Stimulated activated CD8-positive, alpha-beta memory T cell treated with anti-CD3 and anti-CD28 coated beads, Interleukin-4, amount 100 ng/mL, for 24 hours (primary cell): ENCODE measurements at regions not wholly inside any gene's neighbourhood (a gene's known extent, or its start where the extent isn't known, plus 50 kb on each side); places are given as distances from the start of the nearest gene placed in this dataset.
"Not testable (repeated sequence)": the region's sequence is repeated elsewhere in the genome, so short reads cannot be mapped to it uniquely, and the experiment has no call there.

ENCODE experiments used
- DNase-seq: peaks from one replicate; pipeline ENCODE4 v3.0.0-alpha.2; 2020; ENCODE audit warnings: low read depth

DNA sequence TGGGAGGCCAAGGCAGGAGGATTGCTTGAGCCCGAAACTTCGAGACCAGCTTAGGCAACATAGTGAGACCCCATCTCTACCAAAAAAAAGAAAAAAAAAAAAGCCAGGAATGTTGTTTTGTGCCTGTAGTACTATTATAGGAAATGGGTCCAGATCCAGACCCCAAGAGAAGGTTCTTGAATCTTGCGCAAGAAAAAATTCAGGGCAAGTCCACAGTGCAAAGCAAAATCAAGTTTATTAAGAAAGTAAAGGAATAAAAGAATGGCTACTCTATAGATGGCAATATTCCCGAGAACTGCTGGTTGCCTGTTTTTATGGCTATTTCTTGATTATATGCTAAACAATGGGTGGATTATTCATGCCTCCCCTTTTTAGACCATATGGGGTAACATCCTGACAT is 51.2 kb upstream of the RDX start:
- no peak for DNase-seq

DNA sequence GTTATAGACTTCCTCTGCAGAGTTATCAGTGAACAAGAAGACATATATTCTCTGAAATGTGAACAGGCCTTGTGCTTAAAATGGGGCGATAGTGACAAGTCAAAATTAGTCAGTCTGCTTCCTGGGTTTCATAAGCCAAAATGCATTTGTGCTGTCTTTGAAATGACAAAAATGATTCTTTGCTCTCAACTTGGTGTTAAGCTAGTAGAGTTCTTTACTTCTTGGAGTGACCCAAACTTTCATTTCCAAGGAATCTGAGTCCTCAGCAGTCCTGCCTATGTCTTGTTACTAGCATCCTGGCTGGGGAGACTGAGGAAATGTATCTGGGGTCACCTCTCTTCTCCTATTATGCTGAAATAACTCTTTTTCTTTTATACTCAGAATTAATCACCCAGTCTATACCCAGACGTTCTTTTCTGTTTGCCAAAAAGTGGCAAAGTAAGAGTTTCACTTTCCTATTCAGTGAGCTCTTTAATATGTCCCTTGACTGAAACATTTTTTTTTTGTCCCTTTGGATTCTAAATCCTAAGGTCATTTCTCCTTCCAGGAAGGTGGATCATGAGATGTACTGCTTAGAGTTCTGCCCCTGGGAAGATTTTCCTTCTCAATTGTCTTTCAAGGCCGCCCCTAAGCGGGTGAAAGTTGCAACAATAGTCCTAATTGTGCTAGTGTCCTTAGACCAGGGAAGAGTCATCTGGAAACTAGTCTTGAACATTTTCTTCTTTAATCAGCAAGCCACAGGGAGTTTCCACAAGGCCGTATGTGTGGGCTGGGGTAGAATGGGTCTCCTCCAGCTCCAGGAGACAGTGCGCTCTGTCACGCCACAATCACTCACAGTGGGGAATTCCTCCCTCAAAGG is 53.0 kb upstream of the RDX start:
- peak; percentile 48 for DNase-seq

DNA sequence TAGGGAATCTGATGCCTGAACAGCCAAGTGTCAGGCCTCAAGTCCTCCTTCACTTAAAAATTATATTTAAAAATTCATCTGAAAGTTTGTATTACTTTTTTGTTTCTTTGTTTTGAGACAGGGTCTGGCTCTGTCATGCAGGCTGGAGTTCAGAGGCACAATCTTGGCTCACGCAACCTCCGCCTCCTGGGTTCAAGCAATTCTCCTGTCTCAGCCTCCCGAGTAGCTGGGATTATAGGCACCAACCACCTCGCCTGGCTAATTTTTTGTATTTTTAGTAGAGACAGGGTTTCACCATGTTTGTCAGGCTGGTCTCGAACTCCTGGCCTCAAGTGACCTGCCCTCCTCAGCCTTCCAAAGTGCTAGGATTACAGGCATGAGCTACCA is 53.6 kb upstream of the RDX start:
- not testable (repeated sequence) for DNase-seq

DNA sequence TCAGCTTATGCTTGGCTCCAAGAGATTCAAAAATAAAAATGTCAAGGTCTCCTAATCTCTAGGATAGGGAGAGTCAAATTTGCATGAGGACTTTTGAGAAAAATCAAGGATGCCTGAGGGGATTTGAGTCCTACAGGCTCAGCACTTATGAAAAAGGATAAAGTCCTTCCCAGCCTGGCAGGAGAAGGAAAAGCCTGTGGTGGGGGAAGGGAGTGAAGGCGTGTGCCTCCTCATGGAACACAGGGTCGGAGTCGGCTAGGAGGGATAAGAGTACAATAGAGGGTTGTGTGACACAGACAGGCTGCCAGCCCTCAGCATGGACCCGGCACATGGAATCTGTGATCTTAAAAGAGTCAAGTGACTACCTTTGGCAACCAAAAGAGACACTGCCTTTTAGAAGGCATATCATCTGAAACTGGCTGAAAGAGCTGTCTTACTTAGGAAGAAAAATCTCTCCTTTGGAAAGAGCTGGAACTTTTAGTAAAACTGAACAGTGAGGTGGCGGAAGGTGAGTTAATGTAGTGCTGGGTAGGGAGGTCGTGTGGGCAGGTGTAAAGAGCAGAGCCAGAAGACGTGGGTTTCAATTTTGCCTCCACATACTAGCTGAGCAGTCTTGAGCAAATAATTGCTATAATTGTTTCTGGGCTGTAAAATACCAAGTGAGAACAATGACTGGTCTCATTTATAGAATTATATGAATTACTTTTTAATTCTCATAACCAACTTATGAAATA is 58.8 kb upstream of the RDX start:
- DNase-seq: no peak

DNA sequence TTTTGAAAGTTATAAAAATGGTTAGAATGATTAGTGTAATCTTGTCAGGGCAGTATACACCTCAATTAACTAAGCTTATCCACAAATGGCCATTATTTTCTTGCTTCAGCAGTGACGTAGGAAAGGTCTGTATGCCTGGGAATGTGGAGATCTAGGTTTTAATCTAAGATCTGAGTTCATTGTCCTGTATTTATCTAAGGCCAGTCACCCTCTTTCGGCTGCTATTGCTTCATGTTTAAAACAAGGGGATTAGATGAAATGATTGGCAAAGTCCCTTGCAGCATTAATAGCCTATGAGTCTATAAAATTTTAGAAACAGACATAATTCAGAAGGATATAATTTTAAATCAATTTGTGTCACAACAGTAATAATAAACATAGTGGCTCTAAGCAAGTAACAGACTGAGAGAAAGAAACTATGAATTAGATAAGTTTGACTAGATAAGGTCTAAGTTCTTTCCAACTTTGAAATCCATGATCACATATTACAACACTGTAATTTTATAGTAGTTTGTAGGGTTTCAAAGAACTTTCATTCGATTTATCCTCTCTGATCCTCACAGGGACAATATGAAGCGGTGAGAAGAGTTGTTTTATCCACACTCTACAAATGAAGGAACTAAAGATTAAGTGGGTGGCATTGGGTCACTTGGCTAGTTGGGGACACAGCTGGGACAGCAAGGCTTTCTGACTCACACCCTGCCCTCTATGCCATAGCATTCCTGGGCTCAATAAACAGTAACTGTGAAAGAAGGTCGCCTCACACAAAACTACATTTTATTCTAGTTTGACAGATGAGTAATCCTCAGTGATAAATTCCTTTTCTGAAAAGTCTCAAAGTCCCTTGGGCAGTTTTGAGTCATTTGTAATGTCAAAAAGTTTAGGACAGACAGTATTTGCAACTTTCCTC is 60.6 kb upstream of the RDX start:
- DNase-seq: no peak

DNA sequence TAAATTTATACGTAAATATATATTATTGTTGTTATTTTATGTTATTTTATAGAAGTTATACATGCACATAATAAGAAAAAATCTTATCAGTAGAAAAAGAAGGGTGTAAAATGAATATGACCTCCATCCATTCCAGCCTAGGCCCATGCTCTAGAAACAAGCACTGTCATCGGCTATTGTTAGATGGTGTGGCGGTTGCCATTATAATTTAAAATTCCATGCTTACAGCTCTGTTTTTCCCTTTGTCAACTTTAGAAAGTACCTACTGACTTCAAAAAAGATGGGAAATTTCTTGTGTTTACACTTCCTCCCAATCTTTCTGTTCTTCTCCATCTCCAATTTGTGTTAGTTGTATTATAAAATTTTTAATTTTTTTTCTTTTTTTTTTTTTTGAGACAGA is 61.9 kb upstream of the RDX start:
- DNase-seq: no peak

DNA sequence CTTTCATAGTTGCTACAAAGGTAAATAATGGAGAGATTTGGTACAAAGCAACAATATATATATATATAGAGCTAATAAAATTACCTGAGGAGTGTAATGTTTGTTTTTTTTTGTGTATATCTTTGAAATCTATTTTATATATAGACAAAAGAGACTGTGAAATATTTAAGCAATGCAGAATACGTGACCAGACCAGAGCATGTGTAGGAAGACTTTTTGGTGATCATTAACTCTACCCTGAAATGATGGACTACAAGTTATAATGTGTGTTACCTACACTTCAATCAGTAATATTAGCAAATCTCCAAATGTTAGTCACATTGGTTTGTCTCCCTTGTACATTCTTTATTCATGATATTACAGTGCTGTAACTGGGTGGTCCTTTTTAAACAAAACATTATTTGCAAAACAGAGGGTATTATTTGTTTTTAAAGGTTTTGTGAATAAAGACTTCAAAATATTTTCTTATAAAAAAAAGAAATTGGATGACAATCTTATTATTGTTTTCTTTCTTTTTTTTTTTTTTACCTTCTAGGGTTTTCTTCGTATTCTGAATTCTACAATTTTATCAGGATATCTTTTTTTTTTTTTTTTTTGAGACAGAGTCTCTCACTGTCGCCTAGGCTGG is 64.5 kb upstream of the RDX start:
- DNase-seq: not testable (repeated sequence)

DNA sequence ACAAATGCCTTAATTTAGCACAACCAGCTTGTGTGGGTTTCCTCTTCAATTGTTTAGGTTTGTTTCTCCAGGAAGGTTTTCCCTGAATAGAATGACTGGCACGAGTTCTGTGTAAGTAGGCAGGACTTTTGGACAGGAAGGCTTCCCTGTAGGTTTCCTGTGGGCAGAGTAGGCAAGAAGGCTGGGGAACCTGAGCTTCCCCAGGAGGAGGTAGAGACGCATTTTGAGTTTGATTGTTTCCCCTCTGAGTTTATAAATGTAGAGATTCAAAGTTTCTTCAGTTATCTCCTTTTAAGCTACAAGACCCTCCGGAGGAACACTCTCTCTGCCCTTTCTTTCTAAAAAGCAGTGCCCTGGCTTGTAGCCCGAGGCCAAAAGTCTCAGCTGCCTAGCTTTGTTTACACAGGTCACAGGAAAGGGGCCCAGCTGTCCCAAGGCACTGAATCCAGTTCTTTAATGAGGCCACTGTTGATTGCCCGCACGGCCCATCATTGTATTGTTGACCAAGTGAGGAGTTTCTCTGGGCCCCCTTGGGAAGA is 66.6 kb upstream of the RDX start:
- DNase-seq: no peak

DNA sequence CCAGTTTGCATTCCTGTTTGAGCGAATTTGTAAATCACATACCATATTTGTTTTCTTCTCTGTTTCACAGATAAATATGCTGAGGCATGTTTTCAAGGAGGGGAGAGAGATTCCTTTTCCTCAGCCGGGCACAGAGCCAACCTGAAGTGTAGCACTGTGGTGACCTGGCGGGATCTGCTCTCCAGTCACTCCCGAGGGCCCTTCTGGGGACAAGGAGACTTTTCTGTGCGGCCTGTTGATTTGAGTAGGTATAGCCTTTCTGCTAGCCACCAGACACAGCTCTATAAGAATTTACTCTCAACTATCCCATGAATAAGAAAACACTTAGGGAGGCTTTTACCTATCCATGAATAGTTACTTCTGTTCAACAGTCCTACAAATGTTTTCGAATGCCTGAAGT is 63.5 kb upstream of the FDX1 start:
- no peak for DNase-seq

DNA sequence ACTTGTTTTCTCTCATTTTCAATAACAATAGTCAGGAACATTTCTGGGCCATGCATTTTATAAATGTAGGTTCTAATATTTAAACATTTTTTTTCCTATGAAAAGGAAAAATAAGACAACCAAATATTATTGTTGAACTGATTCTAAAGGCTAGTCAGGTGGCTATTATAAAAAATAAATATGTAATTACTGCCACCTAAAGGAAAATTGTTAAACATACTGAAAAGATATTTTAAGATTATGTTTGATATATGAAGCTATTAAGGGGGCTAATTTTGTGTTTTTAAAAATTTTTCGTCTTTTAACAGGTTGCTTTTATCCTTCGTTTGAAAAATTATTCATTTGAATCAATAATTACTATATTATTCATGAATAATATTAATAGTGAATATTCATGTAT is 62.2 kb upstream of the FDX1 start:
- no peak for DNase-seq

DNA sequence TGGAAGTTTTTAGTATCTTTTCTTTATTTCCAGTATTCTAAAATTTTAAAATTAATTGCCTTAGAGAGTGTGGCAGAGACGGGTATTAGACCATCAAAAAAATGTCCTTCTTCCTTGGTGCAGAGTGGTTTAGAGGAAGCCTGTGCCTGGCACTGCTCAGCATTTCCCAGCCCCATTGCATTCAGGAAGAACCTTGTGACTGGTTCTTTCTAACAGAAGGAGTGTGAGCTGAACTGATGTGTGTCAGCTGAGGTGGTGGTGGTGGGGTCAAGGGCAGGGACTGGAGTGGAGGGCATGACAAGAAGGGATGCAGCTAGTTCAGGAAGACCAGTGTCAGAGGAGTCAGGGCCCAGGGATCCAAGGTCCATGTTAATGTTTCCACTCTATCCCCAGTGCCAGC is 58.7 kb upstream of the FDX1 start:
- no peak for DNase-seq

DNA sequence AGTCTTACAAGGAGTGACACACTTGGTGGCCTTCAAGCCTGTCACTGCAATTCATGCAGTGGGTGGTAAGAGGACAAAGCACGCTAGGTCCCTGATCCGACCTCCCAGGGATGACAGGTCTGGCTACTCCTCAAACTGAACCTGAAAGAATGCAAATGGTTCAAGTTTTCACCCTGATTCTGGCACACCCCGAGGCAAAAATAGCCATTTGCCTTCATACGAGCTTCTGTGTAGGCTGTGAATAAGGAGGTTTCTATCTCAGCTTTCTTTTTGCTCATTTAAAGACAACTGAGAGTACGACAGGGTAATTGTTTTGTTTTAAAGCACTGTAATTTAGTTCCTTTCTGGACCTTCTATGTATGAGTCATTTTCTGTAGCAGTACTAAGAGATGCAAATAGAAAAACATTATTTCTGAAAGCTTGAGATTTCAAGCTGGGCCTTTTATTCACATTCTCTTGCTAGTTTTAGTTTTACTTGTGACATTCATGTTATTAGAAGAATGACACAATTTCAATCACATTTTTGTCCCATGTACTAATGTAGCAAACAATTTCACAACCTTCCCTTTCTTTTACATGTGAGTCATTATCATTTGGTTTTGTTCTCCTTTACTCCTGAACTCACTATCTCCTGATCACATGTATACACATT is 56.6 kb upstream of the FDX1 start:
- no peak for DNase-seq

DNA sequence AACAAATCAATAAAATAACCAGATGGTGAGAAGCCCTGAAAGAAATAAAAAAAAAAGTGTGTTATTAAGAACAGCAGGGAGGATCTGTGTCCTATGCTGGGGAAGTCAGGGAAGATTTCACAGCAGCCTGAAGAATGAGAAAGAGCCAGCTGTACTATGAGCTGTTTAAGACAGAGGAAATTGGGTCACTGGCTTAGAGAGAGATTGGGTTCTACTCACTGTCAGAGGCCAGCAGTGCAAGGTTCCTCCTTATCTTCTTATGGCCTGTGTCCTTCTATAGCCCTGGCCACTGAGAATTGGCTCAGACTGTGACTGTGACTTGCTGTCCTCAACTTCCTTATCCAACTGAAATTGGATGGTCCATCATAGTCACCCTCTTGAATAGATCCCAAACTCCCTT is 54.8 kb upstream of the FDX1 start:
- no peak for DNase-seq

DNA sequence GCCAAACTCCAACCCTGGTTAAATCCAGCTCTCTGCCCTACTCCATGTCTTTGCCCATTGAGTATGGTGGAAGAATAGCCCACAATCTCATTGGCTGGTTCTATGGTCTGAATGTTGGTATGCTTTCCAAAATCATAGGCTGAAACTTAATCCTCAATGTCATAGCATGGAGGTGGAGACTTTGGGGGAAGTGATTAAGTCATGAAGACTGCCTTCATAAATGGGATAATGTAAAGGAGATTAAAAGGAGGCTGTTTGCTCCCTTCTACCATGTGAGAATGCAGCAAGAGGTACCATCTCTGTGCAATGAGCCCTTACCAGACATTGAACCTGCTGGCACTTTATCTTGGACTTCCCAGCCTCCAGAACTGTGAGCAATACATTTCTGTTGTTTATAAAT is 54.4 kb upstream of the FDX1 start:
- no peak for DNase-seq

DNA sequence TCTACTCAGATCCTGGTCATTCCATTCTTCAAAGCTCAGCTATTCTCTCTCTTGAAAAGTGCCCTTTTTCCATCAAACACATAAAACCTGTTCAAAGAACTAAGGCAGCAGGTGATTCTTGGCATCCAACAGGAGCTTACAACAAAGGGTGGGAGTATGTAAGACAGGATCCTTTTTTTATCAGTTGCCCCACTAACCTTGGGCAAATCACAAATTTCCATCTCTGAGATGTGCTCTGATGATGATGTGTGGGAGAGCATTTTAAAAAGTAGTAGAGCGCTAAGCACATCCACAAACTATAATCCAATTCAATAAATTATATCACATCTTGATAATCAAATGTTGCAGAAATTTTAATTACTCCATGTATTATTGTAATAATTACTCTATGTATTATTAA is 53.7 kb upstream of the FDX1 start:
- DNase-seq: no peak

DNA sequence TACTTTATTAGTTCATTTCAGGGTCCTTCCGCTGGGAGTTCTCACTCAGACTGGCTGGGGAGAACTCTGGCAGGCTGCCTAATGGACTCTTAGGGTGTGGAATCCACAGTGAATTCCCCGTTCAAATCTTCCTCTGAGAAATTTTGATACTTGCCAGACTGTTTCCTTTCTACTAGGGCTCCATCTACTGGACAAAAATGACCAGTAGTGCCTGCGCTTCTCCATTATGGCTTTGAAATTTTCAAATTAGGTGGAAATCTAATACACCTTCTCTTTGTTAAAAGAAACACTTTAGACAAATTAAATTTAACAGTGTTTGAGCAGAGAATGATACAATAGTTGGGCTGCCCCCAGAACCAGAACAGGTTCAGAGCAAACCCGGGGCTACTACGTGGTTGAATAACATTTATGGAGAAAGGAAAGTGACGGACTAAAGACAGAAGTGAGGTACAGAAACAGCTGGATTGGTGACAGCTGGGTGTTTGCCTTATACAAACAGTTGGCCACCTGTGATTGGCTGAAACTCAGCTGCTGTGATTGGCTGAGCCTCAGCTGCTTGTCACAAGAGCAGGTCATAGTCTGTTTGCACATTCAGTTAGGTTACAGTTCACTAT is 52.9 kb upstream of the FDX1 start:
- no peak for DNase-seq

DNA sequence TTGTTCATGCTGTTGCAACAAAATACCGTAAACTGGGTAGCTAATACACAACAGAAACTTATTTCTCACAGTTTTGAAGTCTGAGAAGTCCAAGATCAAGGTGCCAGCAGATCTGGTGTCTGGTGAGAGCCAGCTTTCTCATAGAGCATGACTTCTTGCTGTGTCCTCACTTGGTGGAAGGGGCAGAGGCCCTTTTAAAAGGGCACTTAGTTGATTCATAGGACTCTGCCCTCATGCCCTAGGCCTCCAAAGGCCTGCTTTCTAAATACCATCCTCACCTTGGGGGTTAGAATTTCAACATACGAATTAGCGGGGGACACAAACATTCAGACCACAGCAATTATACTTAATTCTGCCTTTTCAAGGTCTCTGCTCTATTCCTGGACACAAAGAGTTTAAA is 52.3 kb upstream of the FDX1 start:
- DNase-seq: no peak

DNA sequence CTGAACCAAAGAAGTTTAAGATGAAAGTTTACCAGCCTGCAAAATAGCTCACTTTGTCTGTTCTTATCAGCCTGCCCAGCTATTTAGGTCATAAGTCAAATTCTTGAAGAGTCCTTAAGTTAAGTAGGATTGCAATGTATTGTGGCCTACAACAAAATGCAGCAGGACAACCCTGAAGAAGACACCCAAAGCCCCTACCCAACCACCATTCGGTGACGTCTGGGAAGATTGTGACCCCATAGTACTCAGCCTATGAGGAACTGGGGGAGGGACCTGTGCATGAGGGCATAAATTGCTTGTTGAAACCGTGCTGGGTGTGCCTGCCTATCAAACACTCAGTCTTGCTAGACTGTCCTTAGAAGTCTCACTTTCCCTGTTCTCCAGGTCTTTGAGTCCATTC is 50.5 kb upstream of the FDX1 start:
- DNase-seq: no peak

DNA sequence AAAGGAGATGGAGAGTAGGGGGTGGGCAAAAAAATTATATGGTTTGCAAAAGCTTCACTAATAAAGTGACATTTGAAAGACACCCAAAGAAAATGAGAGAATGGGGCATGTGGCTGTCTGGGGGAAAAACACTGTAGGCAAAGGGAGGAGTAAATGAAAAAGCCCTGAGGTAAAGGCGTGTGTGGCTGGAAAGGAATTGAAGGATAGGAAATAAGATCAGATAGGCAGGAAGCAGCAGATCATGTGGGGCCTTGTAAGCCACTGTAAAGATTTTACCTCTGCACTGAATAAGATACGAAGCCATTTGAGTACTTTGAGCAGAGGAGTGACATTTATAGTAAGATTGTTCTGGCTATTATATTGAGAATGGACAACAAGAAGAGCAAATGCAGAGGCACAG is 49.8 kb upstream of the FDX1 start:
- DNase-seq: no peak
